ENCODE measurements at regions not wholly inside any gene's neighbourhood (a gene's known extent, or its start where the extent isn't known, plus 50 kb on each side); places are given as distances from the start of the nearest gene placed in this dataset.

DNA sequence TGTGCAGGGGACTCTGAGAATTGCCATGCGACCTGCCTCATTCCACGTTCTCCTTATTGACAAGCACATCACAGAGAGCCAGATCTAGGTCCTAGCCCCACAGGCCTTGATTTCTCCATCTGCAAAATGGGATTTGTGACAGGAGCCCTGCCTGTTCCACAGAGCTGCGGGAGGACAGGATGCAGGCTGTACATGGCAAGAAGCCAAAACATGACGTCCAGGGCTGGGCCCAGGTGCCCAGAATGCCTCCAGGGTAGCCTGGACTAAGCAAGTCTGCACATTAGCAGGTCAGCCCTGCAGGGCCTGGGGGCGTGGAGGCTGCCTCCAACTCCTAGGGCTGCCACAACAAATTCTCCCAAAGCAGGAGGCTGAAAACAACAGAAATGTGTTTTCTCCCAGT lies 235.7 kb upstream of the SDK2 start:
- TF ChIP-seq, protein P1, sequence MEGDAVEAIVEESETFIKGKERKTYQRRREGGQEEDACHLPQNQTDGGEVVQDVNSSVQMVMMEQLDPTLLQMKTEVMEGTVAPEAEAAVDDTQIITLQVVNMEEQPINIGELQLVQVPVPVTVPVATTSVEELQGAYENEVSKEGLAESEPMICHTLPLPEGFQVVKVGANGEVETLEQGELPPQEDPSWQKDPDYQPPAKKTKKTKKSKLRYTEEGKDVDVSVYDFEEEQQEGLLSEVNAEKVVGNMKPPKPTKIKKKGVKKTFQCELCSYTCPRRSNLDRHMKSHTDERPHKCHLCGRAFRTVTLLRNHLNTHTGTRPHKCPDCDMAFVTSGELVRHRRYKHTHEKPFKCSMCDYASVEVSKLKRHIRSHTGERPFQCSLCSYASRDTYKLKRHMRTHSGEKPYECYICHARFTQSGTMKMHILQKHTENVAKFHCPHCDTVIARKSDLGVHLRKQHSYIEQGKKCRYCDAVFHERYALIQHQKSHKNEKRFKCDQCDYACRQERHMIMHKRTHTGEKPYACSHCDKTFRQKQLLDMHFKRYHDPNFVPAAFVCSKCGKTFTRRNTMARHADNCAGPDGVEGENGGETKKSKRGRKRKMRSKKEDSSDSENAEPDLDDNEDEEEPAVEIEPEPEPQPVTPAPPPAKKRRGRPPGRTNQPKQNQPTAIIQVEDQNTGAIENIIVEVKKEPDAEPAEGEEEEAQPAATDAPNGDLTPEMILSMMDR (conservative IDR thresholded peaks at IDR 0.05 in 1 of 2, IDR thresholded peaks at IDR 0.05 in 1 of 2; ENCODE audit: extremely low read depth in 1 of 2, insufficient read depth in 1 of 2, low read depth in 1 of 2, low read length in 2 of 2), result no peak
- no peak for TF ChIP-seq EZH2 (IDR thresholded peaks at IDR 0.05; ENCODE audit: borderline replicate concordance, low read length)
